BE2C (cell line): ENCODE measurements at regions not wholly inside any gene's neighbourhood (a gene's known extent, or its start where the extent isn't known, plus 50 kb on each side); places are given as distances from the start of the nearest gene placed in this dataset.
"Not testable (repeated sequence)": the region's sequence is repeated elsewhere in the genome, so short reads cannot be mapped to it uniquely, and the experiment has no call there.

Source experiments
- DNase-seq: peaks from one replicate; pipeline ENCODE4 v3.0.0-alpha.2; 2020
- H3K27me3 ChIP-seq: fragments of 250-450 bp; sonication (Bioruptor Pico); 2 replicates; pipeline ENCODE4 v1.5.1; 2020; ENCODE audit warnings: mild to moderate bottlenecking
- H3K36me3 ChIP-seq: fragments of 250-450 bp; sonication (Bioruptor Pico); 2 replicates; pipeline ENCODE4 v1.5.1; 2020; ENCODE audit warnings: mild to moderate bottlenecking
- H3K4me1 ChIP-seq: fragments of 250-450 bp; sonication (Bioruptor Pico); 2 replicates; pipeline ENCODE4 v1.5.1; 2020
- H3K4me3 ChIP-seq: 2 replicates; pipeline ENCODE4 v1.5.1; 2011; ENCODE audit warnings: low read depth, low read length
- H3K9me3 ChIP-seq: fragments of 250-450 bp; sonication (Bioruptor Pico); 2 replicates; pipeline ENCODE4 v1.5.1; 2020
- CTCF ChIP-seq: IDR thresholded peaks from 2 replicates; pipeline ENCODE4 v1.5.1; 2012; ENCODE audit warnings: mild to moderate bottlenecking, low read depth, low read length

- Histone ChIP-seq H3K4me1 (no peaks in the 10 kb centered on the region), H3K4me3 (no peak overlapping the region), H3K27me3 (no peaks in the 10 kb centered on the region), H3K36me3 (no peaks in the 10 kb centered on the region), H3K9me3 (no peaks in the 10 kb centered on the region)
- TF ChIP-seq CTCF = no peak
- no peak for DNase-seq
Measured at GRCh38 chr5:28945859-28946258, 1907.5 kb upstream of the CDH9 start.

GRCh38 chr5:28929366-28929765, 1891.0 kb upstream of the CDH9 start:
- H3K9me3 ChIP-seq, DNase-seq, H3K27me3 ChIP-seq, H3K36me3 ChIP-seq, H3K4me1 ChIP-seq, H3K4me3 ChIP-seq: not testable (repeated sequence)

GRCh38 chr5:28928327-28928790, 1890.0 kb upstream of the CDH9 start:
- not testable (repeated sequence) for H3K27me3 ChIP-seq, H3K4me3 ChIP-seq, H3K4me1 ChIP-seq, H3K36me3 ChIP-seq, DNase-seq, H3K9me3 ChIP-seq

GRCh38 chr5:28927559-28928326, 1889.4 kb upstream of the CDH9 start:
- no peak for TF ChIP-seq CTCF
- no peak overlapping the region for H3K4me3 ChIP-seq

GRCh38 chr5:28926422-28926821, 1888.0 kb upstream of the CDH9 start:
- Histone ChIP-seq H3K36me3 (no peaks in the 10 kb centered on the region), H3K27me3 (no peaks in the 10 kb centered on the region), H3K4me3 (no peak overlapping the region), H3K4me1 (no peaks in the 10 kb centered on the region), H3K9me3 (no peaks in the 10 kb centered on the region)
- DNase-seq = no peak
- no peak for TF ChIP-seq CTCF

More at GRCh38 chr5:28927559-28928326, 1889.4 kb upstream of the CDH9 start:
- Histone ChIP-seq H3K36me3 (no peaks in the 10 kb centered on the region), H3K27me3 (no peaks in the 10 kb centered on the region), H3K4me1 (no peaks in the 10 kb centered on the region), H3K9me3 (no peaks in the 10 kb centered on the region)
- no peak for DNase-seq

- no peaks in the 10 kb centered on the region for H3K36me3 ChIP-seq
- H3K9me3 ChIP-seq = no peaks in the 10 kb centered on the region
- no peak for TF ChIP-seq CTCF
- peaks cover 5% of the 10 kb centered on the region for H3K4me1 ChIP-seq
- H3K4me3 ChIP-seq = no peak overlapping the region
- no peak for DNase-seq
- no peaks in the 10 kb centered on the region for H3K27me3 ChIP-seq
Measured at GRCh38 chr5:28917631-28918030, 1879.2 kb upstream of the CDH9 start.

GRCh38 chr5:28914297-28914696, 1875.9 kb upstream of the CDH9 start:
- Histone ChIP-seq H3K4me3 (no peak overlapping the region), H3K4me1 (peaks cover 5% of the 10 kb centered on the region), H3K36me3 (no peaks in the 10 kb centered on the region), H3K27me3 (no peaks in the 10 kb centered on the region), H3K9me3 (no peaks in the 10 kb centered on the region)
- no peak for DNase-seq
- TF ChIP-seq CTCF = no peak
